HUDEP-2 (cell line): ENCODE measurements at regions not wholly inside any gene's neighbourhood (a gene's known extent, or its start where the extent isn't known, plus 50 kb on each side); places are given as distances from the start of the nearest gene placed in this dataset.
A peak's percentile ranks its signal among the peaks of the same experiment; 100 is the strongest.
"Not testable (repeated sequence)": the region's sequence is repeated elsewhere in the genome, so short reads cannot be mapped to it uniquely, and the experiment has no call there.

ENCODE experiments used
- DNase-seq, 76 experiments: peaks; one replicate each; lab custom pipeline; 2025; ENCODE audit not compliant: unreplicated experiment in 76 of 76; lab: John Stamatoyannopoulos, UW

- no peak for DNase-seq
These were observed 104.6 kb downstream of the RAP2B start for GRCh38 chr3:153266619-153267018.

DNA sequence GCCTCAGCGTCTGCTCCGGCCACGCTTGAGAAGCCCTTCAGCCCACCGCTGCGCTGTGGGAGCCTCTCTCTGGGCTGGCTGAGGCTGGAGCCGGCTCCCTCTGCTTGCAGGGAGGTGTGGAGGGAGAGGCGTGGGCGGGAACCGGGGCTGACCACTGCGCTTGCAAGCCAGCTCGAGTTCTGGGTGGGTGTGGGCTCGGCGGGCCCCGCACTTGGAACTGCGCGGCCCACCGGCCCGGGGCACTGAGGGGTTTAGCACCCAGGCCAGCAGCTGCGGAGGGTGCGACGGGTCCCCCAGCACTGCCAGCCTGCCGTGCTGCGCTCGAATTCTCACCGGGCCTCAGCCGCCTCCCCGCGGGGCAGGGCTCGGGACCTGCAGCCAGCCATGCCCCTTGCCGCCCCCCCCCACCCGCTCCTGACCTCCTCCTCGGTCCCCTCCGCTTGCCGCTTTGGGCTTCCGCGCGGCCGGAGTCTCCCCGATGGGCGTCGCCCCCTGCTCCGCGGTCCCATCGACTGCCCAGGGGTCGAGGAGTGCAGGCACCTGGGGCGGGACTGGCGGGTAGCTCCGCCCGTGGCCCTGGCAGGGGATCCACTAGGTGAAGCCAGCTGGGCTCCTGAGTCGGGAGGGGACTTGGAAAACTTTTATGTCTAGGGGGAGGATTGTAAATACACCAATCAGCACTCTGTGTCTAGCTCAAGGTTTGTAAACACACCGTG lies 106.7 kb downstream of the RAP2B start:
- no peak for DNase-seq

- no peak for DNase-seq
These were observed 107.7 kb downstream of the RAP2B start for GRCh38 chr3:153269730-153270129.

- DNase-seq, result no peak
These were observed 111.2 kb downstream of the RAP2B start for GRCh38 chr3:153273217-153273616.

DNA sequence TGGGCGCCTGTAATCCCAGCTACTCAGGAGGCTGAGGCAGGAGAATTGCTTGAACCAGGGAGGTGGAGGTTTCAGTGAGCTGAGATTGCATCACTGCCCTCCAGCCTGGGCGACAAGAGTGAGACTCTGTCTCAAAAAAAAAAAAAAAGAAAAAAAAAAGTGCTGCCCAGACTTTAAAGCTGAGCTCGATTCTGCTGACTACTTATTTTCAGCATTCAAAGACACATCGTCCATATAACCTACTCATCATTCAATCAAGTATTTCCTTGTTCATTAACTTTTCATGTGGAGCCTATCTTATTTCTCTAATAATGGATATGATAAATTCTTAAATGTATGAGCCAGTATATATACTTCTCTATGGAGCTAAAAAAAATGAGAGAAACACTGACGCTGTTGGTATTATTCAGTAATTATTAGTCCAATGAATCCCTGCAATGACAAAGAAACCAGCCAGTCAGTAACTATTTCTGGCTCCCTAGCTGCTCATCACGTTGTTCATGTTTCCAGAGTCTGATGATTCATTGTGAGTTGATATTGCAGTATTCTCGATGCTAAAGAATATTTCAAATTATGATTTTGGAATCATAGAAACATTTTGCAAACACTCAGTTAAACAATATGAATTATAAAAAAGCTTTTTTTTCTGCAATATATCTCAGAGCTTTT lies 111.9 kb downstream of the RAP2B start:
- DNase-seq, result no peak

- DNase-seq, result no peak
These were observed 112.5 kb downstream of the RAP2B start for GRCh38 chr3:153274561-153274960.

- DNase-seq, result no peak
These were observed 113.5 kb downstream of the RAP2B start for GRCh38 chr3:153275514-153275913.

- DNase-seq, result no peak
These were observed 115.0 kb downstream of the RAP2B start for GRCh38 chr3:153277029-153277428.

DNA sequence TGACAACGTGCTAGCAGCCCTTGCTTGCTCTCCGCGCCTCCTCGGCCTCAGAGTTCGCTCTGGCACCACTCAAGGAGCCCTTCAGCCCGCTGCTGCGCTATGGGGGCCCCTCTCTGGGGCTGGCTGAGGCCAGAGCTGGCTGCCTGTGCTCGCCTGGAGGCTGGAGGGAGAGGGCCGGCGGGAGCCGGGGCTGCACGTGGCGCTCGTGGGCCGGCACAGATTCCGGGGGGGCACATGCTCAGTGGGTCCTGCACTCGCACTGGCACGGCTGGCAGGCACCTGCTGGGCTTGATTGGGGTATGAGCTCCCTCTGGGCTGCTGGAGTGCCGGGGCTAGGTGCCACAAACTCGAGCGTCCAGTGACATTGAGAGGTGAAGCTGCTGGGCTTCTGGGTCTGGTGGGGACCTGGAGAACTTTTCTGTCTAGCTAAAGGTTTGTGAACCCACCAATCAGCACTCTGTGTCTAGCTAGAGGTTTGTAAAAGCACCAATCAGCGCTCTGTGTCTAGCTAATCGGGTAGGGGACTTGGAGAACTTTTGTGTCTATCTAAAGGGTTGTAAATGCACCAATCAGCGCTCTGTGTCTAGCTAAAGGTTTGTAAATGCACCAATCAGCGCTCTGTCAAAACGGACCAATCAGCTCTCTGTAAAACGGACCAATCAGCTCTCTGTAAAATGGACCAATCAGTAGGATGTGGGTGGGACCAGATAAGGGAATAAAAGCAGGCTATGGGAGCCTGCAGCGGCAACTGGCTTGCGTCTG lies 119.4 kb downstream of the RAP2B start:
- not testable (repeated sequence) for DNase-seq

DNA sequence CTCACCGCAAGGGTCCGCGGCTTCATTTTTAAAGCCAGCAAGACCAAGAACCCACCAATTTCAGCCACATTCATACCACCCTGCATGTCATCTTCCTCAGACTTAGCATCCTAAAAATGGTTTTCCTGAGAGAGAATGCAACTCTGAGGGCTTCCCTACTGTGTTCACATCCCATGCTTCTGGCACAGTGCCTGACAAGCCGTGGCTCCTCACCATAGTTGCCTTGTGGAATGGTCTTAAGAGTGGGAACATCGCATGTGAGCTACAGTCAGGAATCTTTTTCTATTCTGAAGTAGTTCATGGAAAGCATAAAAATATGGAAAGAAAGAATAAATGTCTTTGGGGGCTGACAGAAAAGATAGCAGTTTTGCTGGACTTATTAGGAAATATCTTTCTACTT lies 120.3 kb downstream of the RAP2B start:
- DNase-seq, result no peak

DNA sequence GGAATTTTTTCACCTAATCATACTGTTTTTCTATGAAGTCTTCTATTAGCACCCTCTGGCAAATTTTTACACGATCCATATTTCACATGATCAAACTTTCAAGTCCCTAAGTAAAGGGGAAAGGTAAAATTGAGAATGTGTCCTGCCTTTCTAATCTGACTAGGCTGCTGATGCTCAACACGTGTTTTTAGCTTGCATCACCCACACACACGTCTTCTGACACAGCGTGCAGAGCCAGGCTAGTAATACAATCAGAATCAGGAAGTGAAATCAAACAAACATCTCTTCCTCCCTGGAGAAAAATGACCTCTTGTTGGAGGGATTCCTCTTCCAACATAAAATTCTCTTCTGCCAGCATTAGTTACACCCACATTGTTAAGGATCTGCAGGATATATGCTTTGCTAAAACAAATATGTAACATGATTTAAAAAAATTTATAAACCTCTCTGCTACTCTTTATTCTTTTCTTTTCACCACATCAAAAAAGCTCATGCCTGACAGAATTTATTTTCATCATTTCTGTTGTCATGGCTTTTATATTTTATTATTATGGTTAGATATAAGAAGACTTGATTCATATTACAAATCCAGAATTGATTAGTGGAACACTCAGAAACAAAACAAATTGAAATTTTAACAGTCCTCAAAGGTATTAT lies 122.4 kb downstream of the RAP2B start:
- DNase-seq, result no peak

- no peak for DNase-seq
These were observed 123.2 kb downstream of the RAP2B start for GRCh38 chr3:153285194-153285641.

GRCh38 chr3:153285982-153286381 lies 124.0 kb downstream of the RAP2B start:
- no peak for DNase-seq

DNA sequence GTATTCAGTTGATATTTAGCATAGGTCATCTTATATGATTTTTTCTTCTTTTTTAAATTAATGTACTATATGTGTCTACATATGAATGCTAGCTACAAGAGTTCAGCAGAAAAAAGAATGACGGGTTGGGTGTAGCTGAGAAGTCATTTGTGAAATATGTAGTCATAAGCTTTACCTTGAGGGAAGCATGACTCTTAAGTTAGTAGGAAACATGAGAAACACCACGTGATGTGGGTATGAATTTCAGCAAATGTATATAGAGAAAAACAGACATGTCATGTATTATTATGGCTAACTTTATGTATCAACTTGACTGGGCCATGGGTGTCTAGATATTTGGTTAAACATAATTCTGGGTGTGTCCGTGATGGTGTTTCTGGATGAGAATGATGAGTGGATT lies 125.0 kb downstream of the RAP2B start:
- DNase-seq, result no peak

GRCh38 chr3:153289334-153289808 lies 127.3 kb downstream of the RAP2B start:
- DNase-seq, result peak in 2 of 76 experiments; percentile 13 to 22

DNA sequence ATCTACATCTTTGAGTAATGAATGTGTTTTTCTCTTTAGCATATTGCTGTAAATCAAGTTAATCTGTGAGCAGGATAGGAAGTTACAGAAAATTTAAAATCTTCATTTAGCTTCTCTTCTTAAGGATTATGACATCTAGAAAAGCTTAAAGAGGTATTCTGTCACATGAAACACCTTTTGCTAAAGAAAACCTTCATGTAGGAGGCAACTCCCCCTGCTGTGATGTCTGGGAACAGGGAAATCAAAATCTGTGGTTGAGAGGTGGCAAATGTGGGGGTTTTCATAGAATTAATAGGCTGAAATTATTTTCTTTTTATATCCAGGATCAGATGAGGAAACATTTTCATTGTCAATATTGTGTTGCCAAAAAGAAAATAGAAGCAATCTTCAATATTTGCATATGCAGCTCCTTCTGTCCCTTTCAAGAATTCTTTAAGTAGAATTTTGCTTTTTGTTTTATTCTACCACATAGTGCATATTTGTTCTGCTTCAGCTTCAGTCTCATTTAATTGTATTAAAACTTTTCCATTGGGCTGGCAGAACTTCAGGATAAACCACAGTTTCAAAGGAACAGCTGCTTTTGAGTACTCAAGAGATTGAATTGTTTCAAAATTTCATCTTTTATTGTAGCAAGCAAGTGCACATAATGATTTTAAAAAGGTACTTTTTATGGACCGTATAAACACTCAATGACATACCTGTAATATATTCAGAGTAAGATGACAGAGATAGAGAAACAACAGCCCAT lies 128.4 kb downstream of the RAP2B start:
- DNase-seq, result no peak

GRCh38 chr3:153291059-153291685 lies 129.1 kb downstream of the RAP2B start:
- peak in 9 of 76 experiments; percentile 1 to 39 (median 9) for DNase-seq

DNA sequence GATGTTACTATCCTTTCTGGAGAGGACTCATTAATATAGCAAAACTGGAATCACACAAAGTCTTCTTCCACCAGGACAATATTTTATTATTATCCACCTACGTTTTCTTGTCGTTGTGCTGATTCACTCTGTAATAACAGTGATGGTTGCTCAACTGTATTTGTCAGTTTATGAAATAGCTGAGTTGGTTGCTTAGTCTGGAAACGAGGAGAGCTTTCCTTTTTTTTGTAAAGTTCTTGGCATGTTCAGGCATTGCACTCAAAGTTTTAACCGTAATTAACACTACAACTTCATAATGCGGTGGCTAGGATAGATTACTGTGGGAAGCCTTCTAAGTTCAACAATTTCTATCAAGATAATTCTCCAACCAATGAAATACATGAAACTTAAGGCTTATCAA lies 131.2 kb downstream of the RAP2B start:
- DNase-seq, result no peak

DNA sequence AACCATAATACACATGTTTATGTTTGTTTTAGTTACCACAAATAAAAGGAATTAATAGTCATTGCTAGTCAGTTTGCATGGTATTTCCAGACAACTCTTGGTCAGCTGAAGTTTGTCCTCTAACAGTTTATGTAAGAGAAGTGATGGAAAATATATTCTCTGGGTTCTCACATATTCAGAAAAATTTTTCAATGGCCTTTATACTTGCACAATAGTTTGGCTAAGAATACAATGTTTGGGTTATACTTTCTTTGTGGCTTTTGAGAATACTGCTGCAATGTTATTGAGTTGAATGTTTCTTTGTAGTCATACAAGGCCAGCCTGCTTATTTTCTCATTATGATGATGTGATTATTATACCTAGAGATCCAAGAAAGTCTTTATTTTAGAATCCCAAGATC lies 133.9 kb downstream of the RAP2B start:
- DNase-seq, result no peak

DNA sequence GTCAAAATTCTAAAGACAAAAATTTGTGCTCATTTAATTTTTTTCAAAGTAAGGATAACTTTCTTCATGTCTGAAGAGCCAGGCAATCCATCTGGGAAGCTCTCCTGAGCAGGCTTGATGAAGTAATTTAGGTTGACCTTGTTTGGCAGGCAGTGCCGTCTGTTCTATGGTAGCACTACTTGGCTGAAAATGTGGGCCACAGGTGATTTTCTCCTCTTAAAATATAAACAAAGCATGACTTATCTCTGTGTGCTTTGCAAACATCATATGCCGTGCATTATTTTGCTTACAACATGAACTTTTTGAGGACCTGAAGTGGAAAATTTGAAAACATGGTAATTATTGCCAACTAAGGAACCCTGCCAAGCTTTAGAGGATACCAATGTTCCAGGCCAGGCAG lies 143.2 kb downstream of the RAP2B start:
- no peak for DNase-seq
